Stimulated activated CD4-positive, alpha-beta T cell treated with anti-CD3 and anti-CD28 coated beads, Interleukin-12 subunit alpha, Interleukin-12 subunit beta, amount 100 ng/mL, for 24 hours (primary cell): ENCODE measurements at regions not wholly inside any gene's neighbourhood (a gene's known extent, or its start where the extent isn't known, plus 50 kb on each side); places are given as distances from the start of the nearest gene placed in this dataset.
"Not testable (repeated sequence)": the region's sequence is repeated elsewhere in the genome, so short reads cannot be mapped to it uniquely, and the experiment has no call there.

ENCODE experiments used
- DNase-seq, 2 experiments: peaks; one replicate each; pipeline ENCODE4 v3.0.0-alpha.2; 2020; ENCODE audit warnings: low read depth in 2 of 2

DNA sequence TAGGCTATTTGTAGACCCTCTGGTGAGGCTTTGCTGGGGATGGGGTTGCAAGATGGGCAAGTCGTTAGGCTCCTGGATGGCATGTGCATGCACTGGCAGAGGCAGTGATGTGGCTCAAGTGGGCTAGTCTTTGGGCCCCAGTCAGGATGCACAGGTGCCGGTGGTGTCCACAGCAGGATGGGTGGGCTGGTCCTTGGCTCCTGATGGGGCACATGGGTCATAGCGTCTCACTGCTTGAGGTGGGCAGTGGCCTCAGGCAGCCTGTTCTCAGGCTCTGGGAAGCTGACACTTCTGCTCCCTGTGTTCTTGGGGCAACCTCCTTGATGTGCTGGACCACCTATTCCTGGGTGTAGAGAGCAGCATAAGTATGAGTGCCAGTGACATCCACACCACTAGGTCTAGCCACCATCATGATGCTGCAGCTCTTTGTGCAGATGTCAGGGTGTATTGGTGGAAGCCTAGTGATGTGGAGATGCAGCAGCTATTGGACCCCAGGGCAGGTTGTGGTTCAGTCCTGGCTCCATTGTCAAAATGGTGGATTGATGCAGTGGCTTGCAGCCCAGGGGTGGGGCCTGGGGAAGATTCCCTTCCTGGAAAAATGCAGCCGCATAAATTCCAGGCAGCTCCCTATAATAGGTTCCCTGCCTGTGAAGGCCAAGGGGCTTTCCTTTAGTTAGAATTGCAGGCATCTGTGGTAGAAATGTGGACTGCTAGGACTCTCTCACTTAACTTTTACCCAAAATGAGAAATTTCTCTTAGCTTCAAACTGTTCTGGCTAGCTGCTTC lies 742.5 kb upstream of the MDGA2 start:
- DNase-seq: no peak

DNA sequence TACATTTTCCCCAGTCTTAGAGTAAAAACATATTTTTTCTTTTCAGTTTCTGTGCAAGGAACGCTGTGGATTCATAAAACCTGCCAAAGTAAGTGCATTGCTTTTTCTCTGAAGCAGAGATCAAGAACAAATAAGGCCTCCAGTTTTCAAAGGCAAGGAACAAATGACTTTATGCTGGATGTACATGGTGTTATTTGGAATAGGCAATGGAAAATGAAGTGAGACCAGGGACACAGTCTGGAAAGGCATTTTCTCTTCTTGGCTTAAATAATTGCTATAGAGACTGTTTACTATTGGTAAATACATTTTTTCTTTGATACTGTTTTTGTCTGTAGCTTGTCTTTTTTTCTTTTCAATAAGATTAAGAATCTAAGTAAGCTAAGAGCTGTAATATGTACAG lies 725.9 kb upstream of the MDGA2 start:
- no peak for DNase-seq

DNA sequence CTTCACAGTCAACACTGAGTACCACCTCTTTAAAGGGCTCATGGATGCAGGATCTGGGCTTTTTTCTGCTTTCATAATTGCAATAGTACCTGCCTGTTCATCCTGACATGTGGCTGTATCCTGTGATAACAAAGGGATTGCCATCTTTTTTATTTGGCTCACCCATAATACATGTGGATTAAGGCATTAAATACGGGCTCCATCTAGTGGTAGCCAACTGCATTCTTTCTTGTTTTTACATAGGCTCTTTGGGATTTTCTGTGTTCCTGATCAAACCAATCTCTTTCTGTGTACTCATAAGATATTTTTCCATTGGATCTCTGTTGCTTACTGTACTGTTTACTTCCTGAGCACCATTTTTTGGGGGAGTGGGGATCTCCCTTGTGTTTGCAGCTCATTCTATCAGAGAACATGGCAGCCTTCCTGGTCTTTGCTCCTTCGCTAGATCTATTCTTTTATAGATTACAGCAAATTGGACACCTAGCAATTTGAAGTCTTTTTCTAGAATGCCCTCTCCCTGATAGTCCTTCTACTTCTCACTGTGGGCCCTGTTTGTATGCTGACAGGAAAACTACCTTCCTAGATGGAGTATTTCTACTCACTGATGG lies 723.4 kb upstream of the MDGA2 start:
- no peak for DNase-seq

DNA sequence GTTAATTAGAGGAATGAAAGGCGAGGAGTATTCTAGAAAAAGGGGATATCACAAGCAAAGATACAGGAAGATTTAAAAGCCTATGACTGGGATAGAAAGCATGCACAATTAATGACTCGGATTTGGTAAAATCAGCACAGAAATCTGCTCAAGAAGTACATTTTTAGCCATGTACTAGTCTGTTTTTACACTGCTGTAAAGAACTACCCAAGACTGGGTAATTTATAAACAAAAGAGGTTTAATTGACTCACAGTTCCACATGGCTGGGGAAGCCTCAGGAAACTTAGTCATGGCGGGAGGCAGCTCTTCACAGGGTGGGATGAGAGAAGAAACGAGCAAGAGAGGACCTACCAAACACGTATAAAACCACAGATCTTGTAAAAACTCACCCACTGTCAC lies 716.3 kb upstream of the MDGA2 start:
- DNase-seq: no peak

DNA sequence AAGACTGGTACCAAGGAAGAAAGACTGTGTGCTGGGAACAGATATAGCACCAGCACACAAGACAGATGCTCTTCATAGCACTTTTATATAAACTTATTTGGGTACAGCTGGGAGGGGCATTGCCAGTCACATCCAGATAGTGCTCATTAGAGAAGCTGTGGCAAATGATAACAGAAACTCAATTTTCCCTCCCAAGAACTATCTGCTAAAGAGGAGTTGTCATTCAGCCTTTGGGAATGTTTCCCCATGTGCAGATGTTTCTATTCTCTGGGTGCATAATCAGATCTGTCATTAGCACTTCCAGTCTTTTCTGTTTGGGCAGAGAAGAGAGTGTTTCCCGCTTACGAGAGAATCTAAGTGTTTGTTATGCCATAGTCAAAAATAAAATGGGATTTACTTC lies 714.9 kb upstream of the MDGA2 start:
- no peak for DNase-seq

DNA sequence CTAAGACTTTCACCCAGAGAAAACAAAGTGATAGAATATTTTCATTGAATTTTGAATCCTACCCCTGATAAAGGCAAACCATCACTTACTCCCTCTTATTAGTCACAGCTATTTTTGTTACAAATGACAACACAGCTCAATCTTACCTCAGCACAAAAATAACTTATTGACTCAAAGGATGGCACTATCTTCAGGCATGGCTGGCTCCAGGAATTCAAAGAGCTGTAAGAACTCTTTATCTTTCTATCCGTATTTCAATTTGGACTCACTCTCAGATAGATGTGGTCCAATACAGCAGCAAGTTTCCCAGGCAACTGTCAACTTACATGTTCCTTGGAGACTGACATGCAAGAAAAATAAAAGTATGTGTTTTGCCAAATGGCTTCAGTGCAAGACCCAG lies 709.4 kb upstream of the MDGA2 start:
- no peak for DNase-seq

DNA sequence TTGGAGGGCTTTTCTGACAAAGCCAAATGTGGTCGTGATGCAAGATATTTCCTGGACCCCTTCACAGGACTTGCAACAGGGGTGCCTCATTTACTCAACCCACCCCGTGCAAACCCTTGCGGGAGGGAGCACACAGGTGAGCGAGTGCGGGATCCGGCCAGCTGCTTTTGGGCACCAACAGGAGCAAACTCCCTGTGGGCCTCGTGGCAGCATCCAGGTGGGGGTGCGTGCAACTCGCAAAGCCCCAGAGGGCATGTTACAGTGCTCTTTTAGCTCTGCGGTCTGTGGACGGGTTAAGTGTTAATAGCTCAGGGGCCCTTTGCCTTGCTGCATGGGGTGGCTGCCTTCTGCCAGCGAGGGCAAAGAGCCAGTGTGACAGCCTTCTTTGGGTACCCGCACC lies 707.6 kb upstream of the MDGA2 start:
- no peak for DNase-seq

DNA sequence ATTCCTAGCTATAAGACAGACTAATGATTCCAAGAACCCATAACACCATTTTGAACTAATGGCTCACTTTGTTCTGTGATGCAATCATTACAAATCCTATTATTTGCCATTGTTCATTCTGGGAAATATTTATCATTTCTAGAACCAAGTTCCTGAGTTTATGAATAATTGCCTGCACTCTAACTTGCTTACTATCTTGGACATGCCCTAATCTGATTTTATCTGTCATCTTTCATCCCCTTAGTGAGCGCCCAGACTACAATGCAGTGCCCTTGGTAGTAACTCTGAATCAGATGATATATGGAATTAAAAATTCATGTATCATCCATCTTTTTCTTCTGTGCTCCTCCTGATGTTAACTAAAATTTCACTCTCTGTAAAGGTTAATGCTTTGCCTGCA lies 703.1 kb upstream of the MDGA2 start:
- DNase-seq: no peak

DNA sequence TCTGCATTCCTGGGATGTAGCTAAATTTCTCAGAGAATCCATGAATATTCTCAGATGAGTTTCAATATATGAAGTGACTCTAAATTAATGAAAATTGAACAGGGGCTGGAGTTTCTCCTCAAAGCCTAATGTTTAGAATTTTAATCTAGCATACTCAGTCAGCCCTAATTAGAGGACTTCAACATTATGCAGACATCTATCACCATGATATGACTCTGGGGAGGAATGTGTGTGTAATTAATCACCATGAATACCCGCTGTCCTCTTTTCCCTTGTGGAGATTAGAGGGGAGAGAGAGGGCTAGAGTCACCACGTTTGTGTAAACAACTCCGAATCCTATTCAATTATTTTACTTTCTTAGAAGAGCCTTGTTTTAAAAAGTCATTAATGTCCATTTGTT lies 698.6 kb upstream of the MDGA2 start:
- DNase-seq: no peak

DNA sequence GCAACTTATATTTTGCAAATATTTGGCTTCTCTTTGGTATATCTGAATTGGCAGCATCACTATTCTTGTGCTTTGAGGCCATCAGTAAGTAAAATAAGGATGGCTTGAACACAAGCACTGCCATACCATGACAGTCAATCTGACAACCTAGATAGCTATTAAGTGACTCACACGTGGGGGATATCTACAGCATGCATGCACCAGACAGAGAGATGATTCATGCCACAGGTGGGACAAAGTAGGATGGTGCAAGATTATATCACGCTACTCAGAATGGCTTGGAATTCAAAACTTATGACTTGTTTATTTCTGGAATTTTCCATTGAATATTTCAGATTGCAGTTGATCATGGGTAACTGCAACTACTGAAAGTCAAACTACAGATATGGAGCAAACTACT lies 675.6 kb upstream of the MDGA2 start:
- DNase-seq: no peak

DNA sequence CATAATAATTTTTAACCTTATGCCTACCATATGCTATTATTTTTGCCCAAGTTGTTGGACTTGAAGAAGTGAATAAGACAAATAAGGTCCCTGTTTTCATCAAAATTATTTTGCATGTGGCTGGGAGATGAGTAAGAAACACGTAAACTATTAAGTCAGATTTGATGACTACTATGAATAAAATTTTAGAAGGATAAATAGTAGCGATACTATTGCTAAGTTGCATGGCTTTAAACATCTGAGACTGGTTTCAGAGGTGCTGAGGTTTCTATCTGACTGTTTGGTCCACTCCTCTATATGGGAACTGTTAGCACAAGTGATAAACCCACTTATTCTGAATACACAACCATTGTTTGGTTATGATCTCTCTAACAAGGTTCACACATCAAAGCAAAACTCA lies 674.3 kb upstream of the MDGA2 start:
- no peak for DNase-seq

DNA sequence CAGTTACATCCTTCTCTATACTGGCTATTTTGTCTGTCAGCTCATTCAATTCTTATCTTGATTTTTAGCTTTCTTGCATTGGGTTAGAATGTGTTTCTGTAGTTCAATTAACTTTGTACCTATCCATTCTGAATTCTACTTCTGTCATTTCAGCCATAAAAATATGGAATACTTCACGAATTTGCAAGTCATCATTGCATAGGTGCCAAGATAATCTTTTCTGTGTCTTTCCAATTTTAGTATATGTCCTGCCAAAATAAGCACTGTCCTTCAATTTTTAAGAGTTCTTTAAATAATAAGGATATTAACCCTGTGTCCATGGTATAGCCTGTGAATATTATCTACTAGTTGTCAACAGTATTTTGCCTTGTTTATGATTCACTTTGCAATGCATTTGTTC lies 665.7 kb upstream of the MDGA2 start:
- DNase-seq: no peak

DNA sequence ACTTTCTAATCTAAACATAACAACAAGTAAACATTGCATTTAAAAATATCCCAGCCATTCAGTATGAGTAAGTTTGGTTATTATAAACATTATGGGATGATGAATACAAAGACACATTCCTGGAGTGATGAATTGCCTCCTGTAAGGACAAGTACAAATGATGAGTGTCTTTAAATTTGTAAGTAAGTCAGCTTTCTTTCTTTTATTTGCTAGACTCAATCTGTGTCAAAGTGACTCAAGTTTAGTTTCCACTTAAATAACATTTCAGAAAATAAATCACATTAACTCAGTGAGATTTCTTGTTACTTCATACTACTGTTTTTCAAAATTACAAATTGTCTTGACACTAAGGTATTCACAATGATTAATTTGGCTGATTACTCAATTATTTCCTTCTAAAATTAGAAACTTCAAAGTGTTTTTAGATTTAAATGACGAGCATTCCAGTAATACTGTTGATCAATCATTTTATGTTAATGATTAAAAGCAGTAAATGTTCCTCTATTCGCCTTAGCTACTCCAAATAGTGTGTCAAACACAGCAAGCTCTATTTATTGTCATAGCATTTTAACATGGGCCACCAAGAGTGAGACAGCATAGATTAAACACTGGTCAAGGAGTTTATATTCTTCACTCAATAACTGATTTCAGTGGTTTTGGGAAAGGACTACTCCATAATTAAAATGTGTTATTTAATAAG lies 658.0 kb upstream of the MDGA2 start:
- DNase-seq: no peak

DNA sequence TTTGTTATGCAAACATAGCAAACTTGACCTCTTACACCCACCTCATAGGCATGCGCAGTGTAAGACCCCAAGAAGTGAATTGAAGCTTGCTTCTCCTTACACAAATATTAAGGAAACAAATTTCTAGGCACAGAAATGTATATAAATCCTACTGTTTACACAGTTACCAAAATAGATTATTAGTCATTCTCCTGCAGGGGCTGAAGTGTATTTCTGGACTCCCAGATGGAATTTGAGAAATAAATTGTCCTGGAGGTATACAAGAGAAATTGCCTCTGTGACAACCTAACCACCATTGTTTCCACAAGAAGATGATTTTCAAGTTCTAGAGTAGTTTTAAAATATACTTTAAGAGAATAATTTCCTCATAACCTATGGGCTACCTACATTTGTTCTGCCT lies 656.0 kb upstream of the MDGA2 start:
- DNase-seq: no peak

DNA sequence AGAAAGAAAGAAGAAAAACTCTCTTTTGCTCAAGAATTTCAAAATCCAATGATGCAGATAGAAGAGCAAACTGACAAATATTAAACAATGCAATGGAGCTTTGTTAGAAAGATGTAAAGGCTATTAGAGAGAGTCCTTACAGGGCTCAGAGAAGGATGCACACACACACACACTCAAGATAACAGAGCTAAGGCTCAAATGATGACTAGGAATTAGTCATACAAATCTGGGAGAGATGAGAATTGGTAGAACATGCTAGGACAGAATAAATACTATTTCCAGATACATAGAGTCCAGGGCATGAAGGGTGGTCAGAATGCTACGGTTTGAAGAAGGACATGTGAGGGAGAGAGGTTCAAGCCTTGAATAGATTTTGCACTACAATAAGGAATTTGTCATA lies 650.1 kb upstream of the MDGA2 start:
- DNase-seq: no peak

DNA sequence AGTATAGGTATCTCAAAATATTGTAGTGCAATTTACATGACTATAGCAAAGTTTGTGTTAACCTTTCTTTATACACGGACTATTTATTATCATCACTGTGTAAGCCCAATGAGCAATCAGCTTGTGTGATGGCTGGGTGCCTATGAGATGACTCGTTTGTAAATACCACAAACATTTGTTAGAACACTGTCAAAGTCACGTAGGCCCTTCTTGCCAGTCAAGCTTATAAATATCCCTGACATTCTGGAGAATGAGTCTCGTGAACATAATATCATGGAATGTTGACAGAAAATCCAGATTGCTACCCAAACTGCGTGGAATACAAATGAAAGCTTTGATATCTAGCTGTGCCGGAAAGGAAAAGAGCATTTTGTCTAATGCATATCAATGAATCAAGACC lies 648.3 kb upstream of the MDGA2 start:
- no peak for DNase-seq

DNA sequence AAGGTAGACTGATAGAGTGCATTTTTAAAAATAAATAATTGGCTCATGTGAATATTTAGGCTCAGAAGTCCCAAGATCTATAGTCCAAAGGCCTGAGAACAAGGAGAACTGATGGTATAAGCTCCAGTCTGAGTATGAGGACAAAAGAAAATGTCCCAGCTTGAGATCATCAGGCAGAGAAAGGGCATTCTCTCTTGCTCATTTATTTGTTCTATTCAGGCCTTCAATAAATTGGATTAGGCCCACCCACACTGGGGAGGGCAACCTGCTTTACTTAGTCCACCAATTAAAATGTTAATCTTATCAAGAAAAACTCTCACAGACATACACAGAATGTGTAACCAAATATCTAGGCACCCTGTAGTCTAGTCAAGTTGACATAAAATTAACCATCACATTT lies 644.4 kb upstream of the MDGA2 start:
- DNase-seq: no peak

DNA sequence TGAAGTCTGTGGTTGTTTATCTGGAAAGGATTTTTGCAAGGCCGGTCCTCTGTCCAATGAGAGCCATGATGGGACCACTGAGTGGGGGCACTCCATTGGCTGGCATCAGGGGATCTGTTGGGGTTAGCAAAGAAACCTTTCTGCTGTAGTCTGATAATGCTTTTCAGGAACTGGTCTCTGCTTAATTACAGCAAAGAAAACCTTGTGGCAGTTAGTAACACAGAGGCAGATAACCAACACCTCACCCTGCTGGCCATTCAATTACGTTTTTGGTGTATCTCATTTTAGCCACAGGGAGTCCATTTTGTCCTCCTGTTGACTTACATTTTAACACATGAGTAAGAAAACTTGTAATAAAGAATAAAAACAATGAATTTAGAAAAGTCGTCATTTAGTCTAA lies 629.3 kb upstream of the MDGA2 start:
- no peak for DNase-seq

DNA sequence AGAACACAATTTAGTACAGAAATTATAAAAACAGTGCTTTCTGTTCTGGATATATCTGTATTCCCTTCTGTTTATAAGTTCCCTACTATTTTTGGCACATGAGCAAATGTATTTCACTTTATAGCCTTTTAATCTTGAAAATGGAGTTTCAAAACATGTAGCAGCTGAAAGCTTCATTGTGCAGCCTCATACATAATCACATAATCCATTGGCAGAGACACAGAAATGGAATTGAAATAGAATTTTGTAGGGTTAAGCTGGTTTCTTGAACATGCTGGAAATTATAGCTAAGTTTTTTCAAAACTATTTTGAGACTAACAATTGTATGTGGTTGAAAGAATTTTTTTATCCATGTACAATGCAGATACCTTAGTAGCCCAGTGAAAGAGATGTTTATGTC lies 614.3 kb upstream of the MDGA2 start:
- no peak for DNase-seq

DNA sequence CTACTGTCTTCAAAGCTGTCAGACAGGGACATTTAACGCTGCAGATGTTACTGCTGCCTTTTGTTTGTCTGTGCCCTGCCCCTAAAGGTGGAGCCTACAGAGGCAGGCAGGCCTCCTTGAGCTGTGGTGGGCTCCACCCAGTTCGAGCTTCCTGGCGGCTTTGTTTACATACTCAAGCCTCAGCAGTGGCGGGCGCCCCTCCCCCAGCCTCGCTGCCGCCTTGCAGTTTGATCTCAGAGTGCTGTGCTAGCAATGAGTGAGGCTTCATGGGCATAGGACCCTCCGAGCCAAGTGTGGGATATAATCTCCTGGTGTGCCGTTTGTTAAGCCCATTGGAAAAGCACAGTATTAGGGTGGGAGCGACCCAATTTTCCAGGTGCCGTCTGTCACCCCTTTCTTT lies 609.8 kb upstream of the MDGA2 start:
- not testable (repeated sequence) for DNase-seq

DNA sequence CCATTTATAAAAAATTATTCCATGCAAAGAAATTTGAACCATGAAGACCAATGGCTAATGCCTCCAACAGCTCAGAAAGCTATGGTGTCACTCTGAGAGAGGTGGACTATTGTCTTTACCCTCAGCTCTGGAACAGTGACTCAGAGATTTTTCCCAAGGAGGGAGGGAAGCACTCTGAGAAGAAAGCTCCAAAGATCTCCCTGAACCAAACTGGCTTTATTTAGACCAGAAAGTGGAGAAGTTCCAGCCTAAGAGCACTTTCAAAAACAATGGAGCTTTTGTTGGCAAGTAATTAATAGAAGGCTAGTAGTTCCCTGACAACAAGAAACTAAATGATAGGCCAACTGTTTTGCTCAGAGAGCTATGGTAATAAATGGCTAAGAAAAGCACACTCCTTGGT lies 599.9 kb upstream of the MDGA2 start:
- DNase-seq: no peak

DNA sequence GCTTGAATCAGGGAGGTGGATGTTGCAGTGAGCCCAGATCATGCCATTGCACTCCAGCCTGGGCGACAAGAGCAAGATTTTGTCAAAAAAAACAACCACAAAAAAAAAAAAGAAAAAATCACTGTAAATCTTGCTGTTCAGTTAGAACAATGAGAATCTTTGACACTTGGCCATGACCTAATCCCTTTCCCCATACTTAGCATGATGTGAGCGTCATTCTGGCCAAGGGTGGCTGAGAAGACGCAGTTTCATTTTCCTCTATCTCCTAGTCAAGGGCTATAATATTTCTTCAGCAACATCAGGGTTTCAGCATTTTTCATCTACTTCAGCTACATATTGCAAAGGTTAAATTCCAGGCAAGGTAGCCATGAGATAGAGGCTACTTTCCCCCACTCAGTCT lies 599.4 kb upstream of the MDGA2 start:
- no peak for DNase-seq

DNA sequence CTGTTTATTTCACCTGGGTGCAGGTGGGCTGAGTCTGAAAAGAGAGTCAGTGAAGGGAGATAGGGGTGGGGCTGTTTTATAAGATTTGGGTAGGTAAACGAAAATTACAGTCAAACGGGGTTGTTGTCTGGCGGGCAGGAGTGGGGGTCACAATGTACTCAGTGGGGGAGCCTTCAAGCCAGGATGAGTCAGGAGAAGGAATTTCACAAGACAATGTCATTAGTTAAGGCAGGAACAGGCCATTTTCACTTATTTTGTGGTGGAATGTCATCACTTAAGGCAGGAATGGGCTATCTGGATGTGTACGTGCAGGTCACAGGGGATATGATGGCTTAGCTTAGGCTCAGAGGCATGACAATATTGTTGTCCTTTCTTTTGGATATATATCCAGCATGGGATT lies 592.5 kb upstream of the MDGA2 start:
- not testable (repeated sequence) for DNase-seq
